ENCODE measurements at regions not wholly inside any gene's neighbourhood (a gene's known extent, or its start where the extent isn't known, plus 50 kb on each side); places are given as distances from the start of the nearest gene placed in this dataset.

DNA sequence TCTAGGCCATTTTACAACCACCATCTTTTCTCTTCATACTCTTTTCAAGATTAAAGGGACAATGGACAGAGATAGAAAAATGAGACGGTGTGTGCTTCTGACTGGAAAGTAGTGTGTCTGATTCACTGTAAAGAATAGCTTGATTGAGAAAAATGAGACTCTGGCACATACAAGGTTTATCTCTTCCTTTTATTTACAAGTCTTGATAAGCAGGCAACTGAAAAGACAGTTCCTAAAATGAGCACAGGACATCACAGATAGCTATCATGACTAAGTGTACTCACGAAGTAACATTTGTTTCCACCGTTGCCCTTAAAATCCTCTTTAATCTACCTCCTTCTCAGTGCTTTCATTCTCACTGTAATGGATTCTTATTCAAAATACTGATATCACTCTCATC, 383.0 kb downstream of the TBC1D32 start:
- no peak for DNase-seq (ENCODE audit: low spot score)
- Histone ChIP-seq H3K27ac (ENCODE audit: low read depth) (no peak overlapping the region), H3K36me3 (ENCODE audit: insufficient read depth) (no peaks in the 10 kb centered on the region), H2AFZ (no peak overlapping the region), H4K20me1 (replicated peaks; ENCODE audit: insufficient read depth) (no peaks in the 10 kb centered on the region), H3K27me3 (ENCODE audit: insufficient read depth) (no peaks in the 10 kb centered on the region), H3K4me1 (ENCODE audit: insufficient read depth) (no peaks in the 10 kb centered on the region), H3K9me2 (ENCODE audit: insufficient read depth) (no peaks in the 10 kb centered on the region), H3K4me2 (no peak overlapping the region), H3K4me3 (no peak overlapping the region), H3K79me2 (replicated peaks; ENCODE audit: insufficient read depth) (no peaks in the 10 kb centered on the region), H3F3A (replicated peaks; ENCODE audit: low read depth) (no peaks in the 10 kb centered on the region)
- Mint-ChIP-seq H3K27ac (no peak overlapping the region), H3K4me1 (no peaks in the 10 kb centered on the region), H3K4me3 (no peak overlapping the region), H3K27me3 (ENCODE audit: insufficient read depth, low read depth, poor library complexity) (peaks cover 1% of the 10 kb centered on the region), H3K36me3 (ENCODE audit: low read depth) (no peaks in the 10 kb centered on the region), H3K9me3 (no peaks in the 10 kb centered on the region)
- no peak for ATAC-seq
- TF ChIP-seq CTCF (conservative IDR thresholded peaks at IDR 0.05; ENCODE audit: low read depth in 2 of 2) (no peak), ETS1 (IDR thresholded peaks at IDR 0.05) (no peak), EZH2 (IDR thresholded peaks at IDR 0.05; ENCODE audit: low read depth, unreplicated experiment) (no peak), ZNF114 (CRISPR knock-in tag; IDR thresholded peaks at IDR 0.05) (no peak)

DNA sequence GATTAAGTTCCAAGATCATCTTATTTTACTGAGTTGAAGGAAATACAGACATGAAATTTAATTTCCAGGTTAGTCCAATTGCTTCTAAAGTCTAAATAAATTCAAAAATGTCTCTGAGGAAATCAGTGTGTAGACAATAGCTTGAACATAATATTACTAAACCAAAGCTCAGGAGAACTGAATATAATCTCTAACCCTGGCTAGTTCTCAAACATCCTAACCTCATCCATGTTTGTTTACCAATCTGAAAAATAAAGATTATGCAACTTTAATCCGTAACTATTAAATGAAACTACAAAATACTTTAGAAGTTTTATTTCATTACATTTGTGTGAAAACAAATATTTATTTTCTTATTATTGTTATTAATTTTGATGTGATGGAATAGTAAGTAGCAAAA, 387.2 kb downstream of the TBC1D32 start:
- no peaks in the 10 kb centered on the region for H3K27me3 Mint-ChIP-seq (ENCODE audit: insufficient read depth, low read depth, poor library complexity)
- H3K9me3 Mint-ChIP-seq, result no peaks in the 10 kb centered on the region
- H3K4me3 Mint-ChIP-seq, result no peak overlapping the region
- no peak overlapping the region for H3K4me2 ChIP-seq
- no peak for TF ChIP-seq ZNF114 (CRISPR knock-in tag; IDR thresholded peaks at IDR 0.05)
- H3K27me3 ChIP-seq (ENCODE audit: insufficient read depth), result no peaks in the 10 kb centered on the region
- no peaks in the 10 kb centered on the region for H3K4me1 ChIP-seq (ENCODE audit: insufficient read depth)
- H3F3A ChIP-seq (replicated peaks; ENCODE audit: low read depth), result no peaks in the 10 kb centered on the region
- no peaks in the 10 kb centered on the region for H3K36me3 ChIP-seq (ENCODE audit: insufficient read depth)
- no peak for ATAC-seq
- H2AFZ ChIP-seq, result no peak overlapping the region
- no peak for DNase-seq (ENCODE audit: low spot score)
- H3K4me3 ChIP-seq, result no peak overlapping the region
- H3K36me3 Mint-ChIP-seq (ENCODE audit: low read depth), result no peaks in the 10 kb centered on the region
- no peak overlapping the region for H3K27ac Mint-ChIP-seq
- no peaks in the 10 kb centered on the region for H3K9me2 ChIP-seq (ENCODE audit: insufficient read depth)
- H3K27ac ChIP-seq (ENCODE audit: low read depth), result no peak overlapping the region
- H4K20me1 ChIP-seq (replicated peaks; ENCODE audit: insufficient read depth), result no peaks in the 10 kb centered on the region
- H3K4me1 Mint-ChIP-seq, result no peaks in the 10 kb centered on the region
- no peaks in the 10 kb centered on the region for H3K79me2 ChIP-seq (replicated peaks; ENCODE audit: insufficient read depth)

- H3K4me2 ChIP-seq, result no peak overlapping the region
- no peaks in the 10 kb centered on the region for H3K9me3 Mint-ChIP-seq
- no peak overlapping the region for H3K27ac Mint-ChIP-seq
- H3K27ac ChIP-seq (ENCODE audit: low read depth), result no peak overlapping the region
- no peak overlapping the region for H3K4me3 ChIP-seq
- no peak overlapping the region for H2AFZ ChIP-seq
- no peaks in the 10 kb centered on the region for H4K20me1 ChIP-seq (replicated peaks; ENCODE audit: insufficient read depth)
- no peaks in the 10 kb centered on the region for H3K36me3 ChIP-seq (ENCODE audit: insufficient read depth)
- H3K27me3 ChIP-seq (ENCODE audit: insufficient read depth), result no peaks in the 10 kb centered on the region
- H3K36me3 Mint-ChIP-seq (ENCODE audit: low read depth), result no peaks in the 10 kb centered on the region
- H3K4me1 ChIP-seq (ENCODE audit: insufficient read depth), result no peaks in the 10 kb centered on the region
- ATAC-seq, result no peak
- no peak overlapping the region for H3K4me3 Mint-ChIP-seq
- H3K4me1 Mint-ChIP-seq, result no peaks in the 10 kb centered on the region
- TF ChIP-seq ETS1 (IDR thresholded peaks at IDR 0.05), result no peak
- no peak for TF ChIP-seq CREB1 (CRISPR knock-in tag; IDR thresholded peaks at IDR 0.05; ENCODE audit: low read depth)
- no peaks in the 10 kb centered on the region for H3K27me3 Mint-ChIP-seq (ENCODE audit: insufficient read depth, low read depth, poor library complexity)
- no peaks in the 10 kb centered on the region for H3K9me2 ChIP-seq (ENCODE audit: insufficient read depth)
- no peaks in the 10 kb centered on the region for H3K79me2 ChIP-seq (replicated peaks; ENCODE audit: insufficient read depth)
- no peak for DNase-seq (ENCODE audit: low spot score)
- H3F3A ChIP-seq (replicated peaks; ENCODE audit: low read depth), result no peaks in the 10 kb centered on the region
Measured at GRCh38 chr6:120945905-120946594, 388.2 kb downstream of the TBC1D32 start.
